Muscle of back (tissue), 3 donors: ENCODE measurements at regions not wholly inside any gene's neighbourhood (a gene's known extent, or its start where the extent isn't known, plus 50 kb on each side); places are given as distances from the start of the nearest gene placed in this dataset.

Experiments used
- DNase-seq, 3 donors: peaks; one replicate each; pipeline versions ENCODE4 v3.0.0 to v3.0.0-alpha.2; 2013

- DNase-seq = no peak
Measured at GRCh38 chr4:123976819-123977218, 580.2 kb downstream of the SPRY1 start.

- peak in 1 of 3 donors; percentile 39 for DNase-seq
Measured at GRCh38 chr4:123977641-123978081, 581.1 kb downstream of the SPRY1 start.

GRCh38 chr4:123978637-123979036 is 582.0 kb downstream of the SPRY1 start:
- no peak for DNase-seq

- DNase-seq = no peak
Measured at GRCh38 chr4:123980736-123981300, 584.2 kb downstream of the SPRY1 start.

GRCh38 chr4:123984886-123985285 is 588.3 kb downstream of the SPRY1 start:
- peak in 1 of 3 donors; percentile 31 for DNase-seq

- peak; percentile 75 to 89 (median 86) for DNase-seq
Measured at GRCh38 chr4:123986268-123986798, 589.7 kb downstream of the SPRY1 start.

- DNase-seq = no peak
Measured at GRCh38 chr4:123987408-123987807, 590.8 kb downstream of the SPRY1 start.

- no peak for DNase-seq
Measured at GRCh38 chr4:123990310-123990870, 593.8 kb downstream of the SPRY1 start.

GRCh38 chr4:123994917-123995316 is 598.3 kb downstream of the SPRY1 start:
- DNase-seq = no peak

GRCh38 chr4:123995936-123996335 is 599.3 kb downstream of the SPRY1 start:
- peak in 1 of 3 donors; percentile 65 for DNase-seq

- no peak for DNase-seq
Measured at GRCh38 chr4:123996718-123997510, 600.3 kb downstream of the SPRY1 start.

- DNase-seq = no peak
Measured at GRCh38 chr4:123997776-123998449, 601.3 kb downstream of the SPRY1 start.

GRCh38 chr4:124000233-124000632 is 603.6 kb downstream of the SPRY1 start:
- DNase-seq = no peak

GRCh38 chr4:124015766-124016165 is 619.2 kb downstream of the SPRY1 start:
- no peak for DNase-seq

- DNase-seq = no peak
Measured at GRCh38 chr4:124017185-124017785, 620.7 kb downstream of the SPRY1 start.

- peak; percentile 66 to 80 (median 72) for DNase-seq
Measured at GRCh38 chr4:124018383-124019317, 622.1 kb downstream of the SPRY1 start.

- DNase-seq = peak in 1 of 3 donors; percentile 51
Measured at GRCh38 chr4:124019749-124020549, 623.4 kb downstream of the SPRY1 start.

GRCh38 chr4:124025000-124025399 is 628.4 kb downstream of the SPRY1 start:
- peak in 1 of 3 donors; percentile 27 for DNase-seq

- peak in 1 of 3 donors; percentile 87 for DNase-seq
Measured at GRCh38 chr4:124025428-124025827, 628.8 kb downstream of the SPRY1 start.

GRCh38 chr4:124028182-124028581 is 631.6 kb downstream of the SPRY1 start:
- DNase-seq = peak in 2 of 3 donors; percentile 61 to 92
